Activated CD4-positive, alpha-beta T cell treated with anti-CD3 and anti-CD28 coated beads, Interleukin-2, amount 50 U/mL, for 4 hours (primary cell): ENCODE measurements at regions not wholly inside any gene's neighbourhood (a gene's known extent, or its start where the extent isn't known, plus 50 kb on each side); places are given as distances from the start of the nearest gene placed in this dataset.

ENCODE experiments used
- DNase-seq, 2 experiments: peaks; one replicate each; pipeline ENCODE4 v3.0.0-alpha.2; 2020

DNA sequence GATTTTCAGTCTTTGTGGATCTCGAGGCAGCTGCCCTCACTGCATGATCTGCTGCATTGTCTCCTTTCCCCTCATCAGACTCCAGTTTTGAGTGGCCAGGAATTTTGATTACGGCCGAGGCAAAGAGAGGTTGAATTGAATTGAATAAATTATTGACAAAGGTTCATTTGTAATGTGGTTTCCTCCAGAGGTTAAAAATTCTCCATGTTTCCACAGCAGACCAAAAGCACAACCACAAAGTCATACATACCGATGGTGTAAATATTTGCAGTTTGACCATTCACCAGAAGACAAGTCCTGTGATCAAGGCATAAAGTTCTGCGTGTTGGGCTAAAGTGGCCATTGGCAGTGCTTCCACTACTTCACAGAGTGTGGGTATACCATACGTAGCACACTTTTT is 343.8 kb upstream of the MYT1L start:
- DNase-seq = no peak

DNA sequence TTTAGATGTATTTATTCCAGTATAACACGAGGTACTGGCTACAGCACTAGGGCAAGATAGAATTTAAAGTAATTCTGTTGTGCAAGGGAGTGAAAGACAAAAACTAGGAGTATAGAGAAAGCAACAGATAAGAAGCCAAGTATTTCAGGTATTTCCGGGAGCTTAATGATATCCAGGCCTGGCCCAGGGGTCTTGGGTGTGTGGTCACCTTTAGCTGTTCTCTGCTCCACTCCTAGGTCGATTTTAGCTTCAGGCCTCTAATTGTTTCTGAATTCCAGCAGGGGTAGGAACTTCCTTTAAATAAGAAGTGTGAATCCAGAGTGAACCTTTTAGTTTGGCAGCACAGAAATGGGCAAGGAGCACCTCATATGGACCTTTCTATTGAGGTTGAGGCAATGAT is 342.3 kb upstream of the MYT1L start:
- DNase-seq = no peak

- no peak for DNase-seq
Observed at GRCh38 chr2:2672249-2672648, 341.2 kb upstream of the MYT1L start.

DNA sequence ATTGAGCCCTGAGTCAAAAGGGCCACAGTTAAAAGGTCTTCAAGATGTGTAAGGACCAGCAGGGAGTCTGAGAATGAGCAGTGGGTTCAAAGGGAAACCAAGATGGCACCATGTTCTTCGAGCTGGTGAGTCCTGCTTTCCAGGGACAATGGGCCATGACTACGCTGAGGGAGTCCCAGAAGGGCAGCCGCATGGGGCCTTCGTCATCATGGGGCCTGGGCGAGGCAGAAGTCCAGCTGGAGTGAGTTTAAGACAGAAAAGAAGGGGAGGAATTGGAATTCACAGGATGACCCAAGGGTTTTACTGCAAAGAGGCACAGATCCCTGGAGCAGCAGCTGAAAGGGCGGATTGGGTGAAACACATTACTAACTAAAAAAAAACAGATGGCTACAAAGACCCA is 340.8 kb upstream of the MYT1L start:
- no peak for DNase-seq

- DNase-seq = no peak
Observed at GRCh38 chr2:2669316-2669715, 338.2 kb upstream of the MYT1L start.

GRCh38 chr2:2668681-2669265 is 337.7 kb upstream of the MYT1L start:
- DNase-seq = no peak

GRCh38 chr2:2667690-2668089 is 336.6 kb upstream of the MYT1L start:
- DNase-seq = no peak

GRCh38 chr2:2665834-2666133 is 334.7 kb upstream of the MYT1L start:
- DNase-seq = no peak

GRCh38 chr2:2664989-2665833 is 334.1 kb upstream of the MYT1L start:
- no peak for DNase-seq

- DNase-seq = no peak
Observed at GRCh38 chr2:2663401-2664036, 332.4 kb upstream of the MYT1L start.

GRCh38 chr2:2662847-2663356 is 331.8 kb upstream of the MYT1L start:
- no peak for DNase-seq

DNA sequence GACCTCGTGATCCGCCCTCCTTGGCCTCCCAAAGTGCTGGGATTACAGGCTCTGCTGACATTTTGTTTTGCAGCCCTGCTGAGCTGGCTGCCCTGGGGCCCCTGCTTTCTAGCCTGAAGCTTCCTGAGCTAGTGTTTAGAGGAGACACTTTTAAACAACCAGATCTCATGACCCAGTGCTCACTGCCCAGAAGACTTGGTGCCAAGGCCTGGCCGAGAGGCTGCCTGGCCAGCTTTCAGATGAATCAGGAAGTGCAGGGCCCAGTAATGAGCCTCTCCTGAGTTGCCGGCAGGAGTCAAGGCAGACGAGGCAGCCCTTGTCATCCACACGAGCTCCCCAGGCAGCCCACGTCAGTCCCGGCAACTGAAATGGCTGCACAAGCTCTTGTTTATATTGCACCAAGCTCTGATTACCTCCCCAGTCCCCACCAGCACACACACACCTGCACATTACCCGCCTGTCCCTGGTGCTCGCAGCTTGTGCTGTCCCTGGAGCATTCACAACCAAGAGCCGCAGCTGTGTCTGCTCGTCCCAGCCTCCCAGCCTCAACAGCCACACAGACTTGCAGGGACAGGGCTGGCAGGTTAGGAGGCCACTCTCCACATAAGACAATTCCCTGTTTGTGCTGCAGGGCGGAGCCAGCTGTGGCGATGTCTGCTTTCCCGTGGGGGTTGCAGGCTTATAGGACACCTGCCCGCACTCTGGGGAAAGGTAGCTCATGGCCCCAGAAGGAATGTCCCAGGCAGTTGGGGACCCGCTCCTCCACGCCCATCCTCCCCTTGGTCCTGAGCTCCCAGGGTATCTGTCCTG is 331.2 kb upstream of the MYT1L start:
- DNase-seq = no peak

DNA sequence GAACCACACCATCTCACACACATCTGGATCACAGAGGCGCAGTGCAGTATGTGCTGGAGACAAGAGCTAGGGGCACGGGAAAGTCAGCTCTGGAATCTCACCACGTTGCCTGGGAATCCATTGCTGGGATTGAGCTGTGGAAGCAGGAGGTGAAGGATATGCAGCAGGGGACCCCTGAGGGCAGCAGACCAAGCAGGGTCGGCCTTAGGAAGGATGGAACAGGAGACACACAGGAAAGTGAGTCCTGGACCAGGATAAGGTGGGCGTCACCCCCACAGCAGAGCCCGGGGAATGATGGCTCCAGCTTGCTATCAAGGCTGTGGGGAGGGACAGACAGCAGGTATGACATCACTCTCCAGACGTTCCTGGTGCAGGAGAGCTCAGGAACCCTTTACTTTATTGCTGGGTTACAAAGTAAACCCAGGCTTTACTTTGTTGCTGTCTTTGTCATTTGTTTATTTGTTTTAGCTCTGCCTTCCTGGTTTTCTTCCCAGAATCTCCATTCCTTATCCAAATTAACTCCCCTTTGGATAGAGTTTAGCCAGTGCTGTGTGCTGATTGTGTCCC is 329.8 kb upstream of the MYT1L start:
- DNase-seq = no peak

GRCh38 chr2:2657121-2657962 is 326.3 kb upstream of the MYT1L start:
- DNase-seq = no peak

- DNase-seq = no peak
Observed at GRCh38 chr2:2656115-2657011, 325.3 kb upstream of the MYT1L start.

- no peak for DNase-seq
Observed at GRCh38 chr2:2655453-2656114, 324.5 kb upstream of the MYT1L start.

DNA sequence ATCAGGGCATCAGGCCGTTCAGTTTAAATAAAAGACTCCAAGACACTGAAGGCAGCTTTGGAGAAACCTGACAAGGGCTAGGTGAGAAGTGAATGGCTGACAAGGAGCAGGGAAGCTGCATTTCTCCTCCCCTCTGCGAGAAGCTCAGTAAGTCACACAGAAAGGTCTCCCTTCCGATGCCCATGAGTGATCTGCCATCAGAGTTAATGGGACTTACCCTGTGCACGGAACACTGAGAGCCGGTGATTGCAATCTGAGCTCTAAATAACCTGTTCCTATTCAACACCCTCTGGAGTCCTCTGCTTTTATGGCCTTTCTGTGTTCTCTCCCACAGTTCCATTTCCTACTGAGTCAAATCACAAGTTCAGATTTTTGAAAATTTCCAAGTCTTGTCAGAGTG is 322.2 kb upstream of the MYT1L start:
- no peak for DNase-seq

GRCh38 chr2:2650608-2651375 is 319.7 kb upstream of the MYT1L start:
- no peak for DNase-seq
